ENCODE measurements at regions not wholly inside any gene's neighbourhood (a gene's known extent, or its start where the extent isn't known, plus 50 kb on each side); places are given as distances from the start of the nearest gene placed in this dataset.
A peak's percentile ranks its signal among the peaks of the same experiment; 100 is the strongest.

GRCh38 chr12:14270392-14270791, 95.1 kb upstream of the ATF7IP start:
- TF ChIP-seq CTCF (IDR thresholded peaks at IDR 0.05; ENCODE audit: low read depth, low read length, poor library complexity, severe bottlenecking) (no peak), EZH2phosphoT487 (IDR thresholded peaks at IDR 0.05; ENCODE audit: borderline replicate concordance, low read length) (no peak)
- Histone ChIP-seq H3F3A (ENCODE audit: control insufficient read depth, insufficient read depth) (no peaks in the 10 kb centered on the region), H3K27ac (ENCODE audit: low read depth, low read length) (no peak overlapping the region), H3K79me2 (ENCODE audit: control insufficient read depth, low read length) (no peaks in the 10 kb centered on the region), H3K9me3 (ENCODE audit: control insufficient read depth, insufficient read depth, low read length) (peaks cover 20% of the 10 kb centered on the region), H3K27me3 (ENCODE audit: control insufficient read depth, low read length) (no peaks in the 10 kb centered on the region), H3K36me3 (ENCODE audit: control insufficient read depth, low read length) (peaks cover 11% of the 10 kb centered on the region), H3K9me2 (replicated peaks; ENCODE audit: control insufficient read depth, low read length) (no peaks in the 10 kb centered on the region), H3K4me1 (ENCODE audit: control insufficient read depth, low read length) (peaks cover 16% of the 10 kb centered on the region), H4K20me1 (ENCODE audit: control insufficient read depth, insufficient read depth, low read depth, low read length) (no peaks in the 10 kb centered on the region), H3K4me3 (ENCODE audit: low read length) (no peak overlapping the region), H3K4me2 (ENCODE audit: low read length) (no peak overlapping the region)

- Histone ChIP-seq H3K27ac (ENCODE audit: low read depth, low read length) (peak overlapping the region; percentile 14), H3K36me3 (ENCODE audit: control insufficient read depth, low read length) (peaks cover 18% of the 10 kb centered on the region), H3K4me1 (ENCODE audit: control insufficient read depth, low read length) (peaks cover 42% of the 10 kb centered on the region), H3K9me3 (ENCODE audit: control insufficient read depth, insufficient read depth, low read length) (peaks cover 28% of the 10 kb centered on the region), H3K27me3 (ENCODE audit: control insufficient read depth, low read length) (no peaks in the 10 kb centered on the region), H4K20me1 (ENCODE audit: control insufficient read depth, insufficient read depth, low read depth, low read length) (no peaks in the 10 kb centered on the region), H3F3A (ENCODE audit: control insufficient read depth, insufficient read depth) (peaks cover 3% of the 10 kb centered on the region), H3K79me2 (ENCODE audit: control insufficient read depth, low read length) (no peaks in the 10 kb centered on the region), H3K4me2 (ENCODE audit: low read length) (peak overlapping the region; percentile 36), H3K4me3 (ENCODE audit: low read length) (peak overlapping the region; percentile 24), H3K9me2 (replicated peaks; ENCODE audit: control insufficient read depth, low read length) (no peaks in the 10 kb centered on the region)
- TF ChIP-seq EZH2phosphoT487 (IDR thresholded peaks at IDR 0.05; ENCODE audit: borderline replicate concordance, low read length) = no peak
- TF ChIP-seq CTCF (IDR thresholded peaks at IDR 0.05; ENCODE audit: low read depth, low read length, poor library complexity, severe bottlenecking) = no peak
These were observed 92.2 kb upstream of the ATF7IP start for GRCh38 chr12:14272956-14273912.

- H3K27ac ChIP-seq (ENCODE audit: low read depth, low read length) = peak overlapping the region; percentile 14; the same call in 1 of the 2 replicates
- TF ChIP-seq CTCF (IDR thresholded peaks at IDR 0.05; ENCODE audit: low read depth, low read length, poor library complexity, severe bottlenecking) = no peak
- TF ChIP-seq EZH2phosphoT487 (IDR thresholded peaks at IDR 0.05; ENCODE audit: borderline replicate concordance, low read length) = no peak
- H3K9me2 ChIP-seq (replicated peaks; ENCODE audit: control insufficient read depth, low read length) = no peaks in the 10 kb centered on the region
- peak overlapping the region; percentile 36 for H3K4me2 ChIP-seq (ENCODE audit: low read length)
- no peaks in the 10 kb centered on the region for H4K20me1 ChIP-seq (ENCODE audit: control insufficient read depth, insufficient read depth, low read depth, low read length)
- H3K27me3 ChIP-seq (ENCODE audit: control insufficient read depth, low read length) = no peaks in the 10 kb centered on the region
- peaks cover 8% of the 10 kb centered on the region for H3F3A ChIP-seq (ENCODE audit: control insufficient read depth, insufficient read depth)
- no peaks in the 10 kb centered on the region for H3K79me2 ChIP-seq (ENCODE audit: control insufficient read depth, low read length)
- H3K4me1 ChIP-seq (ENCODE audit: control insufficient read depth, low read length) = peaks cover 49% of the 10 kb centered on the region
- H3K4me3 ChIP-seq (ENCODE audit: low read length) = peak overlapping the region; percentile 24
- peaks cover 20% of the 10 kb centered on the region for H3K36me3 ChIP-seq (ENCODE audit: control insufficient read depth, low read length)
- peaks cover 28% of the 10 kb centered on the region for H3K9me3 ChIP-seq (ENCODE audit: control insufficient read depth, insufficient read depth, low read length)
These were observed 91.6 kb upstream of the ATF7IP start for GRCh38 chr12:14273913-14274311.

All from DOHH2 (cell line).